Omental fat pad (tissue), 3 donors: ENCODE measurements at regions not wholly inside any gene's neighbourhood (a gene's known extent, or its start where the extent isn't known, plus 50 kb on each side); places are given as distances from the start of the nearest gene placed in this dataset.
"Not testable (repeated sequence)": the region's sequence is repeated elsewhere in the genome, so short reads cannot be mapped to it uniquely, and the experiment has no call there.

Experiments
- ATAC-seq: fragments of 150-250 bp; one replicate; pipeline ENCODE4 v1.9.1; 2016; ENCODE audit warnings: mild to moderate bottlenecking, moderate library complexity; ENCODE audit not compliant: low FRiP score
- DNase-seq: peaks from one replicate; pipeline ENCODE4 v3.0.0-alpha.2; 2019; ENCODE audit warnings: low spot score
- TF ChIP-seq, protein P1 (sequence below), 3 donors: fragments of 450-650 bp; IDR thresholded peaks; one replicate each; pipeline ENCODE4 v1.5.1; 2016 to 2017; ENCODE audit warnings: antibody characterized with exemption in 3 of 3, mild to moderate bottlenecking in 3 of 3, moderate library complexity in 2 of 3

DNA sequence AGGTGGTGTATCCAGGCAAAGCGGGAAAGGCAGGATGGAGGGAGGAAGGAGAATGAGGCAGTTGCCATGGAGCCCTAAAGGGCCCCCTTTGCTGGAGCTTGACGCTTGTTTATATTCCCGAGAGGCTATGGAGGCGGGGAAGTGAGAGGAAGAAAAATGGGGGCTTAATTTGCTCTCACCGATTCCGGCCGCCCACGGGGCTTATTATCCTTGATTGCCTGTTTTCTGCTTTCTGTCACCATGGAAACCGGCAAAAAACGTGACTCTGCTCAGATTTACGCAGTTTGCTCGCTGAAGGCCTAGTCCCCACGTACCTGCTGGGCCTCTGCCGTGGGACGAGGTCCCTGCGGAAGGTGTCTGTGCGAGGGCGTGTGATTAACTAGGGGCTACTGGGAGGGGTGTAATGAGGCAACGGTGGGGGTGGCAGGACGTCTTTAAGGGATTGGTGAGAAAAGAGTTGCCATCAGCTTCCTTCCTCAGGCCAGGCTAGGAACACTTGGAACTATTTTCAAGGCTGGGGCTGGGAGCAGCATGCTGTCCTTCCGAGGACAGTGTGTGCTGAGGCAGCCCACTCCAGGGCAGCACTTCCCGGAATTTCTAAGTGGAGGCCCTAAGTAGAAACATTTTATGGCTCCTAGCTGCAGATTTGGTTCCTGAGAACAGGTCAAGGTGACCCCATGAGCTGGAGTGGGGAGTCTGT lies 110.8 kb upstream of the NDN start:
- no peak for ATAC-seq
- DNase-seq, result no peak
- TF ChIP-seq, protein P1, sequence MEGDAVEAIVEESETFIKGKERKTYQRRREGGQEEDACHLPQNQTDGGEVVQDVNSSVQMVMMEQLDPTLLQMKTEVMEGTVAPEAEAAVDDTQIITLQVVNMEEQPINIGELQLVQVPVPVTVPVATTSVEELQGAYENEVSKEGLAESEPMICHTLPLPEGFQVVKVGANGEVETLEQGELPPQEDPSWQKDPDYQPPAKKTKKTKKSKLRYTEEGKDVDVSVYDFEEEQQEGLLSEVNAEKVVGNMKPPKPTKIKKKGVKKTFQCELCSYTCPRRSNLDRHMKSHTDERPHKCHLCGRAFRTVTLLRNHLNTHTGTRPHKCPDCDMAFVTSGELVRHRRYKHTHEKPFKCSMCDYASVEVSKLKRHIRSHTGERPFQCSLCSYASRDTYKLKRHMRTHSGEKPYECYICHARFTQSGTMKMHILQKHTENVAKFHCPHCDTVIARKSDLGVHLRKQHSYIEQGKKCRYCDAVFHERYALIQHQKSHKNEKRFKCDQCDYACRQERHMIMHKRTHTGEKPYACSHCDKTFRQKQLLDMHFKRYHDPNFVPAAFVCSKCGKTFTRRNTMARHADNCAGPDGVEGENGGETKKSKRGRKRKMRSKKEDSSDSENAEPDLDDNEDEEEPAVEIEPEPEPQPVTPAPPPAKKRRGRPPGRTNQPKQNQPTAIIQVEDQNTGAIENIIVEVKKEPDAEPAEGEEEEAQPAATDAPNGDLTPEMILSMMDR (IDR thresholded peaks at IDR 0.05), result no peak

DNA sequence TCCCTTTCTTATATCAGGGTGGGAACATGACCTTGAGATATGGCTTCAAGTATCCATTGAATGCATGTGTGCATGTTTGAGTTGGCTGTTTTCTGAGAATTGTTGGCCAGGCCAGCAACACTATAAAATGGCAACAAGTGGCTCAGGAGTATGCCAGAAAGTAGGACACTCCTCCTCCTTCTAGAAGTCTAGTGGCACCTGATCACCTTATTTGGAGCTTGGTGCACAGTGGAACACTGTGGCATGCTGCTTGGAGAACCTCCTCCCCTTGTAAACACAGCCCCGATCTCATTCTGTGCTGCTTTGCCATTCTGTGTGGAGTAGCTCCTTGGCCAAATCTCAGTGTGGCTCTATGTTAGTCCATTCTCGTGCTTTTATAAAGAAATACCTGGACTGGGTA lies 114.8 kb upstream of the NDN start:
- no peak for DNase-seq
- no peak for ATAC-seq
- TF ChIP-seq, protein P1 (IDR thresholded peaks at IDR 0.05), result no peak

DNA sequence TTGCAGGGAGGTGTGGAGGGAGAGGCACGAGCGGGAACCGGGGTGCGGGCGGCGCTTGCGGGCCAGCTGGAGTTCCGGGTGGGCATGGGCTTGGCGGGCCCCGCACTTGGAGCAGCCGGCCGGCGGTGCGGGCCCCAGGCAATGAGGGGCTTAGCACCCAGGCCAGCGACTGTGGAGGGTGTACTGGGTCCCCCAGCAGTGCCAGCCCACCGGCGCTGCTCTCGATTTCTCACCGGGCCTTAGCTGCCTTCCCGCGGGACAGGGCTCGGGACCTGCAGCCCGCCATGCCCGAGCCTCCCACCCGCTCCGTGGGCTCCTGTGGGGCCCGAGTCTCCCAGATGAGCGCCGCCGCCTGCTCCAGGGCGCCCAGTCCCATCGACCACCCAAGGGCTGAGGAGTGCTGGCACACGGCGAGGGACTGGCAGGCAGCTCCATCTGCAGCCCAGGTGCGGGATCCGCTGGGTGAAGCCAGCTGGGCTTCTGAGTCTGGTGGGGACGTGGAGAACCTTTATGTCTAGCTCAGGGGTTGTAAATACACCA lies 115.9 kb upstream of the NDN start:
- DNase-seq, ATAC-seq: not testable (repeated sequence)

- no peak for DNase-seq
- TF ChIP-seq, protein P1 (IDR thresholded peaks at IDR 0.05), result no peak
- ATAC-seq, result no peak
These were observed 119.9 kb upstream of the NDN start for GRCh38 chr15:23806980-23807379.

DNA sequence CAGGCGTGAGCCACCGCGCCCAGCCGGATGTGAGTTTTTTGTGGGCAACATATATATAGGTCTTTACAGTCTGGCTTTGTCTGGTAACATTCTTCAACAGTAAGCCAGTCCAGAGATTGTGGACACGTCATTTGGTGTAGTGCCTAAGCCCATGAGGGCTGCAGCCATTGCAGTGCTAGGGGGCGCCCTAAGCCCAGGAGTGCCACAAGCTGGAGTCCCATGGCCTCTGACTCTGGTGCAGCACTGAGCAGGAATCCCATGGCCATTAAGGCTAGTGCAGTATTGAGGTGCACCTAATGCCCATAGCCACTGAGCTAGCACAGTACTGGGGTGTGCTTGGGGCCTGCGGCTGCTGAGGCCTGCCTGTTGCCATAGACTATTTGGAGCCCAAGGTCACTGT lies 136.4 kb upstream of the NDN start:
- TF ChIP-seq, protein P1 (IDR thresholded peaks at IDR 0.05), result no peak
- ATAC-seq, result no peak

DNA sequence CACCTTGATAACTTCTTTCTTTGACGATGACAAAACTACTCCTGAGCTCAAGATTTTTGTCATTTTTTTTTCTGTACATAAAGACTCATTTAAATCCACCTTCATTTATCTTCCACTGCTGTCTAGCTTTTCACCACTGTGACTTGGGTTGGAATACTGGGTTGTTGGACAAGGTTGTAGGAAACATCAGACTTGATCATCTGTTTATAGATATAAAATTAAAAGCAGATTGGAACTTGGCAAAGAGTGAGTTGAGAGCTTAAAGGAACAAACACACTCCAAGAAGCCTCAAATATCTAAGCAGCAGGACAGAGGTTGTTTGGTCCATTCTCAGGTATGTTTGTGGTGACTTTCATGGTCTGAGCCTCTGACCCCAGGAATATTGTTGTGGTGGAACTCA lies 141.7 kb upstream of the NDN start:
- TF ChIP-seq, protein P1 (IDR thresholded peaks at IDR 0.05), result no peak
- ATAC-seq (no peak), DNase-seq (no peak)

More for the DNA sequence above, 136.4 kb upstream of the NDN start:
- DNase-seq, result no peak

GRCh38 chr15:23835953-23836352 lies 148.8 kb upstream of the NDN start:
- TF ChIP-seq, protein P1 (IDR thresholded peaks at IDR 0.05), result no peak
- DNase-seq (no peak), ATAC-seq (no peak)
